ENCODE measurements at regions not wholly inside any gene's neighbourhood (a gene's known extent, or its start where the extent isn't known, plus 50 kb on each side); places are given as distances from the start of the nearest gene placed in this dataset.

DNA sequence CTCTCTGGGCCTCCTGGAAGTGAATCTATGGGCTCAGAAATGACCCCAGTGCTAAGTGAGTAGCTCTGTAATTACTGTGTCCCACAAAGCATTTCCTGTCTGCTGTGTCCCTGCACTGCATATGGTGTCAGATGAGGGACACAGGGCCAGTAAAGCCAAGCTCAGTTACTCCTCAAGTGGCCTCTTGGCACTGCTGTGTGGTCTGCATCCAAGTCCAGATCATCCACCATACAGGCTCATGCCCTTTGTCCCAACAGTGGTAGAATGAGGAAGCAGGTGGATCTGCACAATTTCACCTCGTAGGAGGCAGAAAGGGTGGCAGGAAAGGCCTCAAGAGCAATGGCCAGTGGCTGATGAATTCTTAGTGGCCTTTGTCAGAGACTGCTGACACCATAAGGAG is 146.8 kb downstream of the SOX9 start:
- no peak overlapping the region for H3K27ac Mint-ChIP-seq (ENCODE audit: unreplicated experiment)
- peaks cover 6% of the 10 kb centered on the region for H3K4me1 Mint-ChIP-seq (ENCODE audit: unreplicated experiment)
- TF ChIP-seq, protein P1, sequence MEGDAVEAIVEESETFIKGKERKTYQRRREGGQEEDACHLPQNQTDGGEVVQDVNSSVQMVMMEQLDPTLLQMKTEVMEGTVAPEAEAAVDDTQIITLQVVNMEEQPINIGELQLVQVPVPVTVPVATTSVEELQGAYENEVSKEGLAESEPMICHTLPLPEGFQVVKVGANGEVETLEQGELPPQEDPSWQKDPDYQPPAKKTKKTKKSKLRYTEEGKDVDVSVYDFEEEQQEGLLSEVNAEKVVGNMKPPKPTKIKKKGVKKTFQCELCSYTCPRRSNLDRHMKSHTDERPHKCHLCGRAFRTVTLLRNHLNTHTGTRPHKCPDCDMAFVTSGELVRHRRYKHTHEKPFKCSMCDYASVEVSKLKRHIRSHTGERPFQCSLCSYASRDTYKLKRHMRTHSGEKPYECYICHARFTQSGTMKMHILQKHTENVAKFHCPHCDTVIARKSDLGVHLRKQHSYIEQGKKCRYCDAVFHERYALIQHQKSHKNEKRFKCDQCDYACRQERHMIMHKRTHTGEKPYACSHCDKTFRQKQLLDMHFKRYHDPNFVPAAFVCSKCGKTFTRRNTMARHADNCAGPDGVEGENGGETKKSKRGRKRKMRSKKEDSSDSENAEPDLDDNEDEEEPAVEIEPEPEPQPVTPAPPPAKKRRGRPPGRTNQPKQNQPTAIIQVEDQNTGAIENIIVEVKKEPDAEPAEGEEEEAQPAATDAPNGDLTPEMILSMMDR (IDR thresholded peaks at IDR 0.05; ENCODE audit: unreplicated experiment) = no peak
- no peaks in the 10 kb centered on the region for H3K36me3 Mint-ChIP-seq (ENCODE audit: low read depth, unreplicated experiment)
- no peaks in the 10 kb centered on the region for H3K9me3 Mint-ChIP-seq (ENCODE audit: unreplicated experiment)
- no peak for DNase-seq (ENCODE audit: low spot score)
- no peak overlapping the region for H3K4me3 Mint-ChIP-seq (ENCODE audit: unreplicated experiment)
- no peaks in the 10 kb centered on the region for H3K27me3 Mint-ChIP-seq (ENCODE audit: unreplicated experiment)

- Mint-ChIP-seq H3K4me3 (ENCODE audit: unreplicated experiment) (no peak overlapping the region), H3K36me3 (ENCODE audit: low read depth, unreplicated experiment) (no peaks in the 10 kb centered on the region), H3K27ac (ENCODE audit: unreplicated experiment) (no peak overlapping the region), H3K9me3 (ENCODE audit: unreplicated experiment) (no peaks in the 10 kb centered on the region), H3K27me3 (ENCODE audit: unreplicated experiment) (no peaks in the 10 kb centered on the region), H3K4me1 (ENCODE audit: unreplicated experiment) (peaks cover 6% of the 10 kb centered on the region)
- no peak for DNase-seq (ENCODE audit: low spot score)
- TF ChIP-seq, protein P1 (IDR thresholded peaks at IDR 0.05; ENCODE audit: unreplicated experiment) = no peak
Observed at GRCh38 chr17:72268431-72268830, 147.6 kb downstream of the SOX9 start.

- H3K27ac Mint-ChIP-seq (ENCODE audit: unreplicated experiment) = no peak overlapping the region
Observed at GRCh38 chr17:72270273-72270924, 149.6 kb downstream of the SOX9 start.

DNA sequence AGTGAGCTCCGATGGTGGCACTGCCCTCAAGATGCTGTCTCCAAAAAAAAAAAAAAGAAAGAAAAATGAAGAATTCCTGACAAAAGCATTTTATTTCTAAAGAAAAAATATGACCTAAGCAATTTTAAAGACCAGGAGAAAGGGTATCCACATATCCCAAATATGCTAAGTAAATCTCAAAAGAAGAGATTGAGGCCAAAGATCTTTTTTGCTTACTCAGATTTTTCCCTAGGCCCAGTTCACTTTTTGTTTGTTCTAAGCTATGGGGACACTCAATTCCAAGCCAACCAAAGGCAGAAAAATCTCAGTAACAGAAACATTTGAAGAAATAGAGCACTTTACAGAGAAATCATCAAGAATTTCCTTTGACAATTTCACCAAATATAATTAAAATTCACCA is 150.8 kb downstream of the SOX9 start:
- TF ChIP-seq, protein P1 (IDR thresholded peaks at IDR 0.05; ENCODE audit: unreplicated experiment) = no peak
- Mint-ChIP-seq H3K4me1 (ENCODE audit: unreplicated experiment) (no peaks in the 10 kb centered on the region), H3K4me3 (ENCODE audit: unreplicated experiment) (no peak overlapping the region), H3K27ac (ENCODE audit: unreplicated experiment) (no peak overlapping the region), H3K36me3 (ENCODE audit: low read depth, unreplicated experiment) (no peaks in the 10 kb centered on the region), H3K27me3 (ENCODE audit: unreplicated experiment) (no peaks in the 10 kb centered on the region), H3K9me3 (ENCODE audit: unreplicated experiment) (no peaks in the 10 kb centered on the region)
- no peak for DNase-seq (ENCODE audit: low spot score)

More at GRCh38 chr17:72270273-72270924, 149.6 kb downstream of the SOX9 start:
- no peak for DNase-seq (ENCODE audit: low spot score)
- Mint-ChIP-seq H3K27me3 (ENCODE audit: unreplicated experiment) (no peaks in the 10 kb centered on the region), H3K4me1 (ENCODE audit: unreplicated experiment) (peaks cover 6% of the 10 kb centered on the region), H3K4me3 (ENCODE audit: unreplicated experiment) (no peak overlapping the region), H3K36me3 (ENCODE audit: low read depth, unreplicated experiment) (no peaks in the 10 kb centered on the region), H3K9me3 (ENCODE audit: unreplicated experiment) (no peaks in the 10 kb centered on the region)
- TF ChIP-seq, protein P1 (IDR thresholded peaks at IDR 0.05; ENCODE audit: unreplicated experiment) = no peak

- H3K4me3 Mint-ChIP-seq (ENCODE audit: unreplicated experiment) = no peak overlapping the region
- H3K9me3 Mint-ChIP-seq (ENCODE audit: unreplicated experiment) = no peaks in the 10 kb centered on the region
- no peaks in the 10 kb centered on the region for H3K4me1 Mint-ChIP-seq (ENCODE audit: unreplicated experiment)
Observed at GRCh38 chr17:72273289-72274056, 152.7 kb downstream of the SOX9 start.

More at GRCh38 chr17:72273289-72274056, 152.7 kb downstream of the SOX9 start:
- no peak overlapping the region for H3K27ac Mint-ChIP-seq (ENCODE audit: unreplicated experiment)
- no peaks in the 10 kb centered on the region for H3K36me3 Mint-ChIP-seq (ENCODE audit: low read depth, unreplicated experiment)
- DNase-seq (ENCODE audit: low spot score) = no peak
- TF ChIP-seq, protein P1 (IDR thresholded peaks at IDR 0.05; ENCODE audit: unreplicated experiment) = no peak
- H3K27me3 Mint-ChIP-seq (ENCODE audit: unreplicated experiment) = no peaks in the 10 kb centered on the region
